ENCODE measurements at regions not wholly inside any gene's neighbourhood (a gene's known extent, or its start where the extent isn't known, plus 50 kb on each side); places are given as distances from the start of the nearest gene placed in this dataset.

DNA sequence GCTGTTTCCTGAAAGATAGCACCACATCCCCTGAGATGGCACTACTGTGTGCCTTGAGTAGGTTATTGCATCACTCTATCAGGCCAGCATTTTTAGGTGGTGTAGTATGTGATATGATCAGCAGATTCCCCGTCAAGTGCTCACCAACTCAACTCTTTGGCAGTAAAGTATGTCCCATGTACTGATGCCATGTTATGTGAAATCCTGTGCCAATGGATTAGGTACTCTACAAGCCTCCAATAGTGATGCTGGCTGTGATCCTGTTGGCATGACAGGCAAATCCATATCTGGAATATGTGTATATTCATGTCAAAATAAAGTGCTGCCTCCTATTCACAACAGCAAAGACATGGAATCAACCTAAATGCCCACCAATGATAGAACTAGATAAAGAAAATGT, 137.2 kb upstream of the CAMK1G start:
- no peaks in the 10 kb centered on the region for H3K9me3 ChIP-seq (ENCODE audit: control insufficient read depth in 5 of 5, low read length in 5 of 5)
- H3K27ac ChIP-seq (ENCODE audit: low read depth, low read length): no peak overlapping the region
- no peak overlapping the region for H3K4me3 ChIP-seq (ENCODE audit: low read depth in 1 of 5, low read length in 5 of 5)
- H3K36me3 ChIP-seq (ENCODE audit: control insufficient read depth in 5 of 5, insufficient read depth in 5 of 5, low read length in 5 of 5): no peaks in the 10 kb centered on the region
- no peak overlapping the region for H3K9ac ChIP-seq (ENCODE audit: low read length in 5 of 5)
- H3K27me3 ChIP-seq (ENCODE audit: control insufficient read depth in 5 of 5, insufficient read depth in 4 of 5, low read length in 5 of 5): peaks cover 0 to 2% (median 0%) of the 10 kb centered on the region in 5 donors
- no peaks in the 10 kb centered on the region for H3K4me1 ChIP-seq (ENCODE audit: control insufficient read depth in 5 of 5, insufficient read depth in 5 of 5, low read length in 5 of 5)

DNA sequence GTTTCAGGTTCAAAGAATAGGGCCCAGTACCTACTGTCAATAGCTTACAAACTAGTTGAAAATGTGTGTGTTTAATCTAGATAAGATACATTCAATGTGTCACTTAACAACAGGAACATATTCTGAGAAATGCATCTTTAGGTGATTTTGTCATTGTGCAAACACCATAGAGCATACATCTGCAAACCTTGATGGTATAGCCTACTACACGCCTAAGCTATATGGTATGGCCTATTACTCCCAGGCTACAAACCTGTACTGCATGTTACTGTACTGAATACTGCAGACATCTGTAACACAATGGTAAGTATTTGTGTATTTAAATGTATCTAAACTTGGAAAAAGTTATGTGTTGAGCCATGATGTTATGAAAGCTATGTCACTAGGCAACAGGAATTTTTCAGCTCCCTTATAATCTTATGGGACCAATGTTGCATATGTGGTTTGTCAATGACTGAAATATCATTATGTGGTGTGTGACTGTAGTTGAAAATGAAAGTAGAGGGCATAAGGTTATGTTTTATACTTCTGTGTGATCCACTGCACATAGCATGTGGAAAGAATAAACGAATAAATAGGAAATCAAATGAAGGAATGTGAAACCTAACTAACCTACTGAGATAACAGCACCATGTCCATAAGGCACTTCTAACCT, 129.0 kb upstream of the CAMK1G start:
- no peaks in the 10 kb centered on the region for H3K9me3 ChIP-seq (ENCODE audit: control insufficient read depth in 5 of 5, low read length in 5 of 5)
- no peaks in the 10 kb centered on the region for H3K36me3 ChIP-seq (ENCODE audit: control insufficient read depth in 5 of 5, insufficient read depth in 5 of 5, low read length in 5 of 5)
- no peak overlapping the region for H3K9ac ChIP-seq (ENCODE audit: low read length in 5 of 5)
- no peak overlapping the region for H3K4me3 ChIP-seq (ENCODE audit: low read depth in 1 of 5, low read length in 5 of 5)
- no peaks in the 10 kb centered on the region for H3K4me1 ChIP-seq (ENCODE audit: control insufficient read depth in 5 of 5, insufficient read depth in 5 of 5, low read length in 5 of 5)
- H3K27me3 ChIP-seq (ENCODE audit: control insufficient read depth in 5 of 5, insufficient read depth in 4 of 5, low read length in 5 of 5): no peaks in the 10 kb centered on the region
- no peak overlapping the region for H3K27ac ChIP-seq (ENCODE audit: low read depth, low read length)

DNA sequence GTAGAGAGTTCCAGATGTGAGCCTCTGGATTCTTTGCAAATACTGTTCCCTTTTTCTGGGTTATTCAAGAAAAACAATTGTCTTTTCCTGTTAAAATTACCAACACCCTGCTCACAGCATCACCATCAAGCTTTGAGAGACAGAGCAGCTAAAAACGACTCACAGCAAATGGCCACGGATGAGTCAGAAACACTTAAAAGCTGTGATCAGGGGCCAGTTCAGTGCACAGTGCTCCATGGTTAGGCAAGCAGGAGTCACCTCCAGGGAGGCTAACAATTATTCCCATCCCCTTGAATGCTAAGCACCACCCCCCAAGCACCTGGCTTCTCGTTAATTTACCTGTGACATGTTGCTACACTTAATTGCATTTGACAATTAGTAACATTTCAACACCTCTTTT, 128.4 kb upstream of the CAMK1G start:
- no peaks in the 10 kb centered on the region for H3K4me1 ChIP-seq (ENCODE audit: control insufficient read depth in 5 of 5, insufficient read depth in 5 of 5, low read length in 5 of 5)
- no peak overlapping the region for H3K9ac ChIP-seq (ENCODE audit: low read length in 5 of 5)
- no peak overlapping the region for H3K27ac ChIP-seq (ENCODE audit: low read depth, low read length)
- no peaks in the 10 kb centered on the region for H3K9me3 ChIP-seq (ENCODE audit: control insufficient read depth in 5 of 5, low read length in 5 of 5)
- H3K4me3 ChIP-seq (ENCODE audit: low read depth in 1 of 5, low read length in 5 of 5): no peak overlapping the region
- no peaks in the 10 kb centered on the region for H3K36me3 ChIP-seq (ENCODE audit: control insufficient read depth in 5 of 5, insufficient read depth in 5 of 5, low read length in 5 of 5)
- no peaks in the 10 kb centered on the region for H3K27me3 ChIP-seq (ENCODE audit: control insufficient read depth in 5 of 5, insufficient read depth in 4 of 5, low read length in 5 of 5)

DNA sequence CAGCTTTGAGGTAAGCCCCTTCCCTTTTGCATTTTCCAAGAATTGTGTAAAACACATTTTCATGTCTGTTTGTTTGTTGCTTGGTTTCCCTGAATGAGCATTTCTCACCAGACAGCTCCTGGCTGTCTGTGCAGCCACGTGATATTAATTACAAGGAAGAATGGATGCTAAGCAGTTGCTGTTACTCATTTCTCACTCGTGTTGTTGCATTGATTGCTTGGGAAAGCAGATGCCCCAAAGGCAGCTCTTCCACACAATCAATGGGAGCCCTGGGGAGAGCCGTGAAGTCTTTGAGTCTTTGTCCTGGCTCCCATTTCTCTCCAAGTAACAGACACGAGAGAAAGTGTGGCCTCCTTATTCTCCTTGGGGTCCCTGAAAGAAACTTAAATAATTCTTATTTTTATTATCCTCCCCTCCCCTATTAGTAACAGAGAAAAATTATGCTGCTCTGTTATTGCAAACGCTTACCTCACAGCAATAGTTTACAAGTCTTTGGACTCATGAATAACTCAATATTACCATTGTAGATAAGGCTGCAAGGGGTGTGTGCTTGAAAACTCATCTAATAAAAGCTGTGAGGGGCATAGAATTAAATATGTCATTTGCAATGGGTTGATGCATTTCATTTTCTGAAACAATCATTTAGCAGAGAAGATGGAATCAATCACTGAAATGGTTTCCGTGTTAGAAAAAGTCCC, 127.7 kb upstream of the CAMK1G start:
- Histone ChIP-seq H3K4me3 (ENCODE audit: low read depth in 1 of 5, low read length in 5 of 5) (no peak overlapping the region), H3K4me1 (ENCODE audit: control insufficient read depth in 5 of 5, insufficient read depth in 5 of 5, low read length in 5 of 5) (no peaks in the 10 kb centered on the region), H3K9ac (ENCODE audit: low read length in 5 of 5) (no peak overlapping the region), H3K27ac (ENCODE audit: low read depth, low read length) (no peak overlapping the region), H3K9me3 (ENCODE audit: control insufficient read depth in 5 of 5, low read length in 5 of 5) (peaks cover 0 to 4% (median 0%) of the 10 kb centered on the region in 5 donors), H3K36me3 (ENCODE audit: control insufficient read depth in 5 of 5, insufficient read depth in 5 of 5, low read length in 5 of 5) (no peaks in the 10 kb centered on the region), H3K27me3 (ENCODE audit: control insufficient read depth in 5 of 5, insufficient read depth in 4 of 5, low read length in 5 of 5) (no peaks in the 10 kb centered on the region)

DNA sequence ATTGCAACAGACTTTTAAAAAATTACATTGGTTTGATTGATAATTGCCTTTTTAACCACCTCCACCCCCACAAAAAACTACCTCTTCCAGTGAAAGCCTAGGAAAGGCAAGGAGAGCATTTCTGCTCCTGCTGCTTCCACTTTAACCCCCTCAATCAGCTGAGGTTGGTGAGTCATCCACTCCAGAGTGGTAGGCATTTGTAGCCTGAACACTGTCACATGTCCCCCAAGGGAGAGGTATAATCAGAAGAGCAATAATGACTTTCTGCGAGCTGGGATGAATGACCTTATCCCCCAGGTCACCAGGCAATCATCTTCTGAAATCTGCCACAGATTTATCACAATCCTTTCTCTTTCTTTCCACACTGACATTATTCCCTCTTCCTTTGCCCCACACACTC, 126.6 kb upstream of the CAMK1G start:
- no peaks in the 10 kb centered on the region for H3K27me3 ChIP-seq (ENCODE audit: control insufficient read depth in 5 of 5, insufficient read depth in 4 of 5, low read length in 5 of 5)
- peaks cover 2 to 12% (median 8%) of the 10 kb centered on the region in 5 donors for H3K9me3 ChIP-seq (ENCODE audit: control insufficient read depth in 5 of 5, low read length in 5 of 5)
- no peak overlapping the region for H3K27ac ChIP-seq (ENCODE audit: low read depth, low read length)
- no peaks in the 10 kb centered on the region for H3K36me3 ChIP-seq (ENCODE audit: control insufficient read depth in 5 of 5, insufficient read depth in 5 of 5, low read length in 5 of 5)
- no peaks in the 10 kb centered on the region for H3K4me1 ChIP-seq (ENCODE audit: control insufficient read depth in 5 of 5, insufficient read depth in 5 of 5, low read length in 5 of 5)
- H3K9ac ChIP-seq (ENCODE audit: low read length in 5 of 5): no peak overlapping the region
- no peak overlapping the region for H3K4me3 ChIP-seq (ENCODE audit: low read depth in 1 of 5, low read length in 5 of 5)

DNA sequence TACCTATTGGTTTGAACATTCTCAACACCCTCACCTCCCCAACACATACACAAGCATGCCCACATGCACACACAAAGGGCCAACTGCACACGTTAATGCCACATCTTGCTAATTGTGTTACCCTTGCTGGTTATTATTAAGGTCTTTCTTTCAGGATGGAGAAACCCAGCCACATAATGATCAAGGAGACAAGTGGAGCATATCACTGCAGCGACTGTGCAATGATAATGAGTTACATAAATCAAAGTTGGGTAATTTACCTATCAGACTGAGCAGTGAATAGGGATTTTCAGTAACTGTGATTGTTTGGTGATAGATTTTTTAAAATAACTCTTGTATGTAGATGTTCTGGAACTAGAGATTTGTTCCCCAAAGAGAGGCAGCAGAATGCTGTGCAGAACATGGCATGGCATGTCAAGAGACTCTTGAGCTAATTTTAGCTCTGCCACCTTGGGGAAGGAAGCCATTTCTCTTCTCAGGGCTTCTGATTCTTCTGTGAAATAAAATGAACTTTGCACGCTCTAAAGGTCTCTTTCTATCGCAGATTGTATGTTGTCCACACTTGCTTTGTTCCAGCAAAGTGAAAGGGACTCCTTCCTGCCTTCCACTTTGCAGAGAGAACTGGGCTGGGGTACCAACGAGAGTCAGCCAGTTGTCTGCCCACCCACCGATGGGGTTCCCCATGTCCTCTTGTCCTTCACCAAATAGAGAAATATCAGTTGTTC, 126.0 kb upstream of the CAMK1G start:
- H3K9ac ChIP-seq (ENCODE audit: low read length in 5 of 5): no peak overlapping the region
- H3K27ac ChIP-seq (ENCODE audit: low read depth, low read length): no peak overlapping the region
- H3K4me3 ChIP-seq (ENCODE audit: low read depth in 1 of 5, low read length in 5 of 5): no peak overlapping the region
- H3K27me3 ChIP-seq (ENCODE audit: control insufficient read depth in 5 of 5, insufficient read depth in 4 of 5, low read length in 5 of 5): no peaks in the 10 kb centered on the region
- H3K4me1 ChIP-seq (ENCODE audit: control insufficient read depth in 5 of 5, insufficient read depth in 5 of 5, low read length in 5 of 5): no peaks in the 10 kb centered on the region
- H3K9me3 ChIP-seq (ENCODE audit: control insufficient read depth in 5 of 5, low read length in 5 of 5): peaks cover 2 to 18% (median 12%) of the 10 kb centered on the region in 5 donors
- no peaks in the 10 kb centered on the region for H3K36me3 ChIP-seq (ENCODE audit: control insufficient read depth in 5 of 5, insufficient read depth in 5 of 5, low read length in 5 of 5)

DNA sequence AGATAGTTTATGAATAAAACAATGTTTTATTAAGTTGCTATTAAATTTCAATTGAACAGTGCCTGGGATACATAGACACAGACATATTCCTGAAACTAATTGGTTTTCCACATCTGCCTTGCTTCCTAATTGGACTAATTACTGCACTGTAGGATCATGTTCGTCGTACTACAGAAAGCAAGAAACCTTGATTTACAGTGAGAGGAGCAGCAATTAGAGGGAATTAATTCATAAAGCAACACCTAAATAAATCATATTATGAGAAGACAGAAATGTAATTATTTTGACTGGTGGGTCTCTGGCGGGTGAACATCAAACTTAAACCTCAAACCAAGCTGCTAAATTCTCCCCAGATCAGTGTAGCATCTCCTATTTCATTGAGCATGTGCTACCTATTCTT, 124.6 kb upstream of the CAMK1G start:
- no peak overlapping the region for H3K4me3 ChIP-seq (ENCODE audit: low read depth in 1 of 5, low read length in 5 of 5)
- H3K9me3 ChIP-seq (ENCODE audit: control insufficient read depth in 5 of 5, low read length in 5 of 5): peaks cover 2 to 24% (median 17%) of the 10 kb centered on the region in 5 donors
- H3K36me3 ChIP-seq (ENCODE audit: control insufficient read depth in 5 of 5, insufficient read depth in 5 of 5, low read length in 5 of 5): peaks cover 0 to 6% (median 0%) of the 10 kb centered on the region in 5 donors
- H3K9ac ChIP-seq (ENCODE audit: low read length in 5 of 5): no peak overlapping the region
- no peaks in the 10 kb centered on the region for H3K27me3 ChIP-seq (ENCODE audit: control insufficient read depth in 5 of 5, insufficient read depth in 4 of 5, low read length in 5 of 5)
- H3K4me1 ChIP-seq (ENCODE audit: control insufficient read depth in 5 of 5, insufficient read depth in 5 of 5, low read length in 5 of 5): no peaks in the 10 kb centered on the region
- H3K27ac ChIP-seq (ENCODE audit: low read depth, low read length): no peak overlapping the region

DNA sequence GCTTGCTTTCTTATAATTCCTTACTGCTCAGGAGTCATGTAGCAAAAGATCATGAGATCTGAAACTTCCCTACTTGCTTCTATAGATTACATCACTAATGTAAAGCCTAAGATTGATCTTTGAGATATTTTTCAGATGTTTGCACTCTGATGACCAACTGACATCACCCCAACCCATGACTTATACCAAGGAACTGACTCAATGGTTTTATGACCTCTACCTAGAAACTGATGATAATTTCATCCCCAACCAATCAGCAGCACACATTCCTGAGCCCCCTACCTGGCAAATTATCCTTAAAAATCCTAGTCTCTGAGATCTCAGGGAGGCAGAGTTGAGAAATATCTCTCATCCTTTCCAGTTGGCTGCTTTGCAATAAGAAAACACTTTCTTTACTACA, 122.3 kb upstream of the CAMK1G start:
- H3K4me3 ChIP-seq (ENCODE audit: low read depth in 1 of 5, low read length in 5 of 5): no peak overlapping the region
- peaks cover 2 to 24% (median 17%) of the 10 kb centered on the region in 5 donors for H3K9me3 ChIP-seq (ENCODE audit: control insufficient read depth in 5 of 5, low read length in 5 of 5)
- H3K27me3 ChIP-seq (ENCODE audit: control insufficient read depth in 5 of 5, insufficient read depth in 4 of 5, low read length in 5 of 5): no peaks in the 10 kb centered on the region
- no peak overlapping the region for H3K9ac ChIP-seq (ENCODE audit: low read length in 5 of 5)
- H3K36me3 ChIP-seq (ENCODE audit: control insufficient read depth in 5 of 5, insufficient read depth in 5 of 5, low read length in 5 of 5): peaks cover 0 to 6% (median 0%) of the 10 kb centered on the region in 5 donors
- no peak overlapping the region for H3K27ac ChIP-seq (ENCODE audit: low read depth, low read length)
- H3K4me1 ChIP-seq (ENCODE audit: control insufficient read depth in 5 of 5, insufficient read depth in 5 of 5, low read length in 5 of 5): no peaks in the 10 kb centered on the region

DNA sequence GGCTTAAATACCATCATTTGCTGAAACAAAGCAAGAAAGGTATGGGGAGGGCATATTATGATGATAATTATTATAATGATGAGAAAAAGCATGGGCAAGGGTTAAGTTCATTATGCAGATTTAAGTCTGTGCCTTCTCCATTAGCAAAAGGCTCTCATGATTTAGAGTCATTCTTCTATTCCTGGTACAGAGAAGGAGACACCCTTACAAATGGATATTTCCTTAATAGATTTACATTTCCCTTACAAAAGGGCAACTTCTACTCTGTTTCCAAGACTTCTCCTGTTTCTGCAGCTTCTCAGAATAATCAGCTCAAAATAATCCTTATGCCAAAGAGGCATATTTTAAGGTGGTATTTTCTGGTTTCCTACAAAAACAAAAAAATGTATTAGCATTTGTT, 121.1 kb upstream of the CAMK1G start:
- no peak overlapping the region for H3K4me3 ChIP-seq (ENCODE audit: low read depth in 1 of 5, low read length in 5 of 5)
- H3K27ac ChIP-seq (ENCODE audit: low read depth, low read length): no peak overlapping the region
- no peaks in the 10 kb centered on the region for H3K4me1 ChIP-seq (ENCODE audit: control insufficient read depth in 5 of 5, insufficient read depth in 5 of 5, low read length in 5 of 5)
- peaks cover 0 to 4% (median 0%) of the 10 kb centered on the region in 5 donors for H3K27me3 ChIP-seq (ENCODE audit: control insufficient read depth in 5 of 5, insufficient read depth in 4 of 5, low read length in 5 of 5)
- peaks cover 2 to 24% (median 17%) of the 10 kb centered on the region in 5 donors for H3K9me3 ChIP-seq (ENCODE audit: control insufficient read depth in 5 of 5, low read length in 5 of 5)
- peaks cover 0 to 6% (median 0%) of the 10 kb centered on the region in 5 donors for H3K36me3 ChIP-seq (ENCODE audit: control insufficient read depth in 5 of 5, insufficient read depth in 5 of 5, low read length in 5 of 5)
- H3K9ac ChIP-seq (ENCODE audit: low read length in 5 of 5): no peak overlapping the region

DNA sequence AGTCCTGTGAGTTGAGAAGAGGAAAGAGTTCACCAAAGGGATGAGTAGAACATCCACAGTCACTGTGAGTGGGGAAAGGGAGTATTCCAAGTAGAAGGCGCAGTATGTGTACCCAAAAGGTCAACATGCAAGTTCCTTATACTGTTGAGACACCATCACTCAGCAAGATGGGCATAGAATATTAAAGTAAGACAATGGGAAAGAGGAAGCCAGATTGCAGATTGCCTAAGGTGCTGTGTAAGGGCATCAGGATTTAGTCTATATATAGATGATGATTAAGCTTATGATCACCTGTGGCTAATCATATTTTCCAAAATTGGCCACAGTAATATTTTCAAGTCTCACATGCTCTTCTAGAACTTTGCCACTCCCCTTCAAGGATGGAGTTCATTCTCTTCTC, 120.1 kb upstream of the CAMK1G start:
- Histone ChIP-seq H3K27ac (ENCODE audit: low read depth, low read length) (no peak overlapping the region), H3K36me3 (ENCODE audit: control insufficient read depth in 5 of 5, insufficient read depth in 5 of 5, low read length in 5 of 5) (peaks cover 0 to 6% (median 0%) of the 10 kb centered on the region in 5 donors), H3K4me3 (ENCODE audit: low read depth in 1 of 5, low read length in 5 of 5) (no peak overlapping the region), H3K27me3 (ENCODE audit: control insufficient read depth in 5 of 5, insufficient read depth in 4 of 5, low read length in 5 of 5) (peaks cover 0 to 4% (median 0%) of the 10 kb centered on the region in 5 donors), H3K9me3 (ENCODE audit: control insufficient read depth in 5 of 5, low read length in 5 of 5) (peaks cover 2 to 24% (median 17%) of the 10 kb centered on the region in 5 donors), H3K9ac (ENCODE audit: low read length in 5 of 5) (no peak overlapping the region), H3K4me1 (ENCODE audit: control insufficient read depth in 5 of 5, insufficient read depth in 5 of 5, low read length in 5 of 5) (no peaks in the 10 kb centered on the region)
